OCI-LY3 (cell line): ENCODE measurements at regions not wholly inside any gene's neighbourhood (a gene's known extent, or its start where the extent isn't known, plus 50 kb on each side); places are given as distances from the start of the nearest gene placed in this dataset.

Experiments
- H2AFZ ChIP-seq: fragments of 200-600, 300-600 bp; shearing (Covaris generic); 2 replicates; pipeline ENCODE4 v1.6.0; 2014; ENCODE audit warnings: antibody characterized with exemption, low read depth, low read length
- H3K27ac ChIP-seq: fragments of 200-600, 300-600 bp; sonication (generic); 2 replicates; pipeline ENCODE4 v1.5.1; 2014; ENCODE audit warnings: mild to moderate bottlenecking, low read length, moderate library complexity, mixed read lengths
- H3K27me3 ChIP-seq: fragments of 200-600, 300-600 bp; sonication (generic); 2 replicates; pipeline ENCODE4 v1.6.1; 2014; ENCODE audit warnings: low read depth, low read length, mixed read lengths
- H3K36me3 ChIP-seq: fragments of 200-600, 300-600 bp; sonication (generic); replicated peaks from 2 replicates; pipeline ENCODE3; 2014; ENCODE audit warnings: low read depth, low read length, mixed read lengths
- H3K4me1 ChIP-seq: fragments of 300-600, 200-600 bp; sonication (generic); 2 replicates; pipeline ENCODE4 v1.6.1; 2014; ENCODE audit warnings: low read length, mixed read lengths
- H3K4me2 ChIP-seq: fragments of 200-600, 300-600 bp; sonication (generic); 2 replicates; pipeline ENCODE4 v1.6.1; 2014; ENCODE audit warnings: low read length, mixed read lengths
- H3K4me3 ChIP-seq: fragments of 300-600, 200-600 bp; sonication (generic); 2 replicates; pipeline ENCODE4 v1.5.1; 2014; ENCODE audit warnings: antibody characterized with exemption, mild to moderate bottlenecking, low read length, moderate library complexity
- H3K79me2 ChIP-seq: fragments of 300-600, 200-600 bp; shearing (Covaris generic); 2 replicates; pipeline ENCODE4 v1.6.1; 2014; ENCODE audit warnings: mild to moderate bottlenecking, low read length, mixed read lengths
- H3K9ac ChIP-seq: fragments of 300-600, 200-600 bp; shearing (Covaris generic); 2 replicates; pipeline ENCODE4 v1.6.0; 2014; ENCODE audit warnings: mild to moderate bottlenecking, low read length, moderate library complexity
- H3K9me3 ChIP-seq: fragments of 200-600, 300-600 bp; shearing (Covaris generic); 2 replicates; pipeline ENCODE4 v1.6.1; 2014; ENCODE audit warnings: low read length, mixed read lengths; ENCODE audit not compliant: insufficient read depth
- H4K20me1 ChIP-seq: fragments of 200-600, 300-600 bp; sonication (generic); 2 replicates; pipeline ENCODE4 v1.6.1; 2016; ENCODE audit warnings: low read length, mixed read lengths; ENCODE audit not compliant: insufficient read depth
- CTCF ChIP-seq: fragments of 200-600, 300-600 bp; sonication (generic); IDR thresholded peaks from 2 replicates; pipeline ENCODE4 v1.5.1; 2014; ENCODE audit warnings: antibody characterized with exemption, low read length, low read depth
- EZH2phosphoT487 ChIP-seq: fragments of 200-600 bp; shearing (Covaris generic); IDR thresholded peaks from 2 replicates; pipeline ENCODE4 v1.6.1; 2018; ENCODE audit warnings: antibody characterized with exemption, mixed run types, low read depth

GRCh38 chr13:86080340-86080995, 281.2 kb upstream of the SLITRK6 start:
- H2AFZ ChIP-seq = no peak overlapping the region
- H3K27me3 ChIP-seq = no peaks in the 10 kb centered on the region
- H3K9me3 ChIP-seq = no peaks in the 10 kb centered on the region
- no peak overlapping the region for H3K27ac ChIP-seq
- no peak overlapping the region for H3K4me3 ChIP-seq
- no peak overlapping the region for H3K4me2 ChIP-seq
- H3K79me2 ChIP-seq = no peaks in the 10 kb centered on the region
- no peaks in the 10 kb centered on the region for H3K36me3 ChIP-seq
- TF ChIP-seq EZH2phosphoT487 = no peak
- TF ChIP-seq CTCF = no peak
- peaks cover 3% of the 10 kb centered on the region; the same call in 1 of the 2 replicates for H3K4me1 ChIP-seq
- H4K20me1 ChIP-seq = no peaks in the 10 kb centered on the region
- H3K9ac ChIP-seq = no peak overlapping the region

GRCh38 chr13:86066611-86067365, 267.6 kb upstream of the SLITRK6 start:
- Histone ChIP-seq H3K4me2 (no peak overlapping the region), H3K4me1 (no peaks in the 10 kb centered on the region), H3K79me2 (no peaks in the 10 kb centered on the region), H3K27me3 (no peaks in the 10 kb centered on the region), H3K9ac (no peak overlapping the region), H3K36me3 (no peaks in the 10 kb centered on the region), H3K27ac (no peak overlapping the region), H3K9me3 (no peaks in the 10 kb centered on the region), H3K4me3 (no peak overlapping the region), H2AFZ (no peak overlapping the region), H4K20me1 (no peaks in the 10 kb centered on the region)
- TF ChIP-seq EZH2phosphoT487 = no peak
- TF ChIP-seq CTCF = no peak

- Histone ChIP-seq H3K27me3 (no peaks in the 10 kb centered on the region), H3K4me2 (no peak overlapping the region), H3K36me3 (no peaks in the 10 kb centered on the region), H3K27ac (no peak overlapping the region), H4K20me1 (no peaks in the 10 kb centered on the region), H3K79me2 (no peaks in the 10 kb centered on the region), H3K9ac (no peak overlapping the region), H3K4me3 (no peak overlapping the region), H3K9me3 (no peaks in the 10 kb centered on the region), H3K4me1 (no peaks in the 10 kb centered on the region), H2AFZ (no peak overlapping the region)
- TF ChIP-seq EZH2phosphoT487 = no peak
- TF ChIP-seq CTCF = no peak
Observed at GRCh38 chr13:86052141-86052540, 252.9 kb upstream of the SLITRK6 start.

- TF ChIP-seq CTCF = no peak
- TF ChIP-seq EZH2phosphoT487 = no peak
- Histone ChIP-seq H3K27me3 (no peaks in the 10 kb centered on the region), H3K36me3 (no peaks in the 10 kb centered on the region), H3K4me2 (no peak overlapping the region), H3K27ac (no peak overlapping the region), H3K4me1 (no peaks in the 10 kb centered on the region), H3K9me3 (no peaks in the 10 kb centered on the region), H3K9ac (no peak overlapping the region), H4K20me1 (no peaks in the 10 kb centered on the region), H3K4me3 (no peak overlapping the region), H3K79me2 (no peaks in the 10 kb centered on the region), H2AFZ (no peak overlapping the region; the same call in 1 of the 2 replicates)
Observed at GRCh38 chr13:86051134-86052103, 252.2 kb upstream of the SLITRK6 start.
